Activated naive CD4-positive, alpha-beta T cell treated with anti-CD3 and anti-CD28 coated beads, Interleukin-2, amount 50 U/mL, for 16 hours (primary cell): ENCODE measurements at regions not wholly inside any gene's neighbourhood (a gene's known extent, or its start where the extent isn't known, plus 50 kb on each side); places are given as distances from the start of the nearest gene placed in this dataset.

ENCODE experiments used
- DNase-seq: peaks from one replicate; pipeline ENCODE4 v3.0.0-alpha.2; 2020

DNA sequence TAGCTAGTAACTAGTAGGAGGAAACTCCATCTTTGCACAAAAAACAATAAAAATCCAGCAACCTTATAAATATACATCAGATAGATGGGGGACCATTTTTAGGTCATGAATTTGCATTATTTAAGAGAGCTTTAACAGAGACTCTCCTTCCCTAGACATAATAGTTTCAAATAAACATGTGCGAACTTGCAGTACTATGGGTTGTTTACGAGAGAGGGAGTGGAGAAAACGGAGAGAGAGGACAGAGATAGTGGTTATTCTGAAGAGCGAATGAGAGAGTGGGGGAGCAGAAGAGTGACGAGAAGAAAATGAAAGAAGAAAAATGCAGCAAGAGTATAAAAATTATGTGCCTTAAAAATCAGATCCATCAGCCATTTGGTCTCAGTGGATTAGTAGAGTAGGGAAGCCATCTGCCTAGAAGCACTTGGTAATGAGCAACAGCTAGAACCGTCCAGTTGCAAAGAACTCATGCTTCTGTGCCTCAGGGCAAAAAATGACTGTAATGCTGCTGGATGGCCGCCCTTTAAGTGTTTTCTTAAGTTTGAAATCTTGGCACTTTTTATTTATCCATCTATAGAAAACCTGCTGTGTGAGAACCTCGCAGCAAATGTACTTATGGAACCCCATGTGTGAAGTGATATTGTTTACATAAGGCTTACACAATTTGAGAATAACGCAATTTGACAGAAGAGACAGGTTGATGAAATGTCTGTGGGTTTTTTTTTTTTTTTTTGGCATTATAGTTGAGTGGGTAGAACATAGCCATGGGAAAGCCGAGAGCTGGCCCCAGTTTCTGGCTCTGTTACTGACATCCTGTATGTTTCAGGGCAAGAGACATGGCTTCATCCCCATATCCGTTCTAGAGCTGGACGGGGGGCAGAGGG is 95.6 kb upstream of the ZNF608 start:
- DNase-seq, result no peak

DNA sequence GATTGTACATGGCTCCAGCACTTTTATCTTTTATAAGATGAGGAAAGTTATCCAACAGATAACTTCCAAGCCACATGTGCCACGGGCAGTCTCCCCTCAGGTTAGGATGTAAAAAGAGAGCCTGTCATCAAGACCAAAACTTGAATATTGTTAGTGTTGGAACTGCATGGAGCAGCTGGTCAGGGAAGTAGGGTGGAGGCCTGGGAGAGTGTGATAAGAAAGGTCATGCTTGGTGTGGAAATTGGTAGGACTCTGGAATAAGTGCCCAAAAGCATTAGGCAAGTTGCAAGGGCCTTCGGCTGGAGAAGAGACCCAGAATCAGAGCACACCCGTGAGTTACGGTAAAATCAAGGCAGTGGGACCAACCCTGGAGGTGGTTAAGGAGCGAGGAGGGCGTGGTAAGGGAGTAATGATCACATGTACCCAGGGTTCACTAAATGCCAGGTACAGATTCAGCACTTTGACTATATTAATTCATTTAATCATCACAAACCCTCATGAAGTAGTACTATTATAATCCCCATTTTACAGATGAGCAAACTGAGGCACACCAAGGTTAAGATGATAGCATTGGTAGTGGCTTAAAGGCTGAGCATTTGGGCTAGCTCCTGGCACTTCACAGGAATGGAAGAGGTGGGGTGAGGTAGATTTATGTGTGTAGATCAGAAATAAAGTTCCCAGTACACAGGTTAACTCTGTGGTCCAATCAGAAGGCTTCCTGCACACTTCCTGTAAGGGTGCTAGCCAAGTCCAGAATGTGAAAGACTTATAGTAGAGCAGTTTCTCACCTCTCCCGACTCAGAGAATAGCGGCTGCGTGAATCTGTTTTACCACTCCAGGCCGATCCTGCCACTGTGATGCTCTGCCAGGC is 96.5 kb upstream of the ZNF608 start:
- no peak for DNase-seq

DNA sequence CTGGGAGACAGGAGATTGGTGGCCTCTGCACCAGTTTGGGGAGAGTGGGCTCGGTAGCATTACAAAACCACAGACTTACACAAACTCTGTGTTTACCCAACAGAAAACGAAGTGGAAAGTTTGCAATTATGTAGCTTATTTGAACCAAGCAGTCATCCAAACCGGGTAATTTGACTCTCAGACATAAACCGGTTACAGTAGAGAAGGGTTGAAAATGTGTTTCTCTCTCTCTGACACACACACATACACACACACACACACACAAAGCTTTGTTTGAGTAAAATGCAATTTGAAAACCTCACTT is 97.1 kb upstream of the ZNF608 start:
- no peak for DNase-seq

DNA sequence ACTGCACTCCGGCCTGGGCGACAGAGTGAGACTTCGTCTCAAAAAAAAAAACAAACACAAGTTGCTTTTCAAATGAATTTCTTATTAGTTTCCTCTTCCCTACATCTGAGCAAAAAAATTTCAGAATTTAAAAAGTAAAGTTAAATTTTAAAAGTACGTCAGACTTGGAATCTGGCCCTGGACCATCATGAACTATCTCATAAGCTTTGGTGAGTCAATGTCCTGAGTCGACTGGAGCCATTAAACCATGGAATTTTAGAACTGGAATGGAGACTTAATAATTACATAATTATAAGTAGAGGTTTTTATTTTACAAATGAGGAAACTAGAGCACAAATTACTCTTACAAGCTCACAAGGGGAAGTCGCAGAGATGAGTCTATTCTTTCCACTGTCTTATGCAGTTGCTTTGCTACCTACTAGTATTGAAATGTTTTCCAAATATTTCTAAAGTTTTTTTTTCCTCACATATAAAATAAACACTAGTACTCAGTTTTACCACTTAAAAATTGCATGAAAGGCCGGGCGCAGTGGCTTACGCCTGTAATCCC is 98.0 kb upstream of the ZNF608 start:
- no peak for DNase-seq

DNA sequence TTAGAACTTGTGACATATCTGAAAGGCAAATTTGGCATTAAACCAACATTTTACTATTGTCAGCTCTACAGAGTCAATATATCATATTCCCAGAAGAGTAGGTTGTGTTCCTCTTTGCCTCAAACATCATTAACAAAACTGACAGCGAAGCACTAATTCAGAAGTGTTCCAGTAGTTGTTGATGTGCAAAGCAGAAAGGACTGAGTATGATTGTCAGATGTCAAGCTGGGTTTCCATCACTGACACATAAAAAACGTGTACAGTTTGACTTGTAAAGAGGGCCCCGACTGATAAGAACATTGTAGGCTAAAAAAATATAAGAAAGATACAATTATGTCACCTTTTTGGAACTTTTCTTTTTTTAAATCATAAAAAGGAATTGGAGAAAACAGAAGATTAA is 101.5 kb upstream of the ZNF608 start:
- no peak for DNase-seq

DNA sequence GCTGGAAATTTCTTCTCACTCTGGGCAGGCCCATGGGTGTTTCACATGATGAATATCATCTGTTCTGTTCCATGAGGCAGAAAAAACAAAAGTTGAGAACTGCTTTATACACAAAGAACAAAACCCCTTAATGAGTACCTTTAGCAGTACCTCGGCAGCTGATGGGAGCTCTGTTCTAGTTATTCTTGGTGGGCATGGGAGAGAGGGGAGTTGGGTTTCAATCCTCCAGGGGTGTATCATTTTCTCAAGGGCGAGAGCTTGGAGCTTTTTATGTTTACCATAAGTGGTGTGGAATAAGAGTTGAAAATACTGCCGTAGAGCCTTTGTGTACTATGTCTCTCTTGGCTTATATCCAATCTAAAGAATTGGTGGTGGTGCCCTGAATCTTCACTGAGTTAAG is 103.3 kb upstream of the ZNF608 start:
- DNase-seq, result no peak

DNA sequence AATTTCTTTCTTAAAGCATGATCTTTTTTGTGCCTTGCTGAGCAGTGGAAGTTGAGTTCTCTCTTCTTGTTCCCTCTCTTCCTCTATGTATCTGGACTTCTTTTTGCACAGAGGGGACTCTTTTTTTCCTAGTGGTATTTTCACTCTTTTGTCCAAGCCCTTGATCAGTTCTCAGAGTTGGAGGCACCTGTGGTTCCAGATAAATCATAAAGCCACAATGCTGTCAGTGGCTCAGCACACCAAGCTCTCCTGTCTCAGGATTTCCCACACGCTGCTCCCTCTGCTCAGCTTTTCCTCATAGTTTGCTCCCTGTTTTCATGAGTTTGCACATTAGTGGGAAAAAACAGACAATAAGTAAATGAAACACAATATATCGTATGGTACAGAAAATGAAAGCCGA is 110.3 kb upstream of the ZNF608 start:
- no peak for DNase-seq

DNA sequence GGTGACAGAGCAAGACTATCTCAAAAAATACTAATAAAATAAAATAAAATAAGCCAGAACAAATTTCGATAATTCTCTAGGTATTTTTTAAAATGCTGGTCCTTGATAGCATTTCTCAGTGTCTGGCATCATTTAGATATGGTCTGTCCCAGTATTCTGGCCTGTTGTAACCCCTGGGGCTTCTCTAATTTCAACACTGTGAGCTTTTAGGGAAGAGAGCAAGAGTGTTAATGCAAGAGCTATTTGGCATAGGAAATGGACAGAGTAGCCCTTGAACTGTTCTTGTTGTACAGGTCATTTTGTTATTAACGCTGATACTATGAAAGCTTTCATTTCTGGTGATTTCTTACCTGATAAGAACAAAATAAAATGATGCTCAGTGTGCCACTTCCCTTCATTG is 112.2 kb upstream of the ZNF608 start:
- DNase-seq, result no peak

DNA sequence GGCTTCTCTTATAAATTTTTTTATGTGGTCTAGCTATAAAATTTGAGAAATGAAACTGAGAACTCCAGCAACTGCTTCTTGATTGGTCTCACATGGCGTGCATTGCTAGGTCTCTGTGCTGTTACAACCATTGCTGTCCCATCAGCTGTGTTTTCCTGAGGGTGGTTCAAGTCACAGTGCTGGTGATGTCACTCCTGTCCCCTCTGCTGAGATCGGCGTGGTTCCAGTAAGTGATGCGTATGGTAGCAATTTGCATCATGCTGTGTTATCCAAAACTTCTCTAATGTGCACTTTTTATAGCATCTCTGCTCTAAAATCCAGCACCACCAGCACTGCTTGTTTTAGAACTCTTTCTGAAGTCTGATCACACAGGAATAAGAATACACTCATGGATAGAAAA is 112.6 kb upstream of the ZNF608 start:
- no peak for DNase-seq

DNA sequence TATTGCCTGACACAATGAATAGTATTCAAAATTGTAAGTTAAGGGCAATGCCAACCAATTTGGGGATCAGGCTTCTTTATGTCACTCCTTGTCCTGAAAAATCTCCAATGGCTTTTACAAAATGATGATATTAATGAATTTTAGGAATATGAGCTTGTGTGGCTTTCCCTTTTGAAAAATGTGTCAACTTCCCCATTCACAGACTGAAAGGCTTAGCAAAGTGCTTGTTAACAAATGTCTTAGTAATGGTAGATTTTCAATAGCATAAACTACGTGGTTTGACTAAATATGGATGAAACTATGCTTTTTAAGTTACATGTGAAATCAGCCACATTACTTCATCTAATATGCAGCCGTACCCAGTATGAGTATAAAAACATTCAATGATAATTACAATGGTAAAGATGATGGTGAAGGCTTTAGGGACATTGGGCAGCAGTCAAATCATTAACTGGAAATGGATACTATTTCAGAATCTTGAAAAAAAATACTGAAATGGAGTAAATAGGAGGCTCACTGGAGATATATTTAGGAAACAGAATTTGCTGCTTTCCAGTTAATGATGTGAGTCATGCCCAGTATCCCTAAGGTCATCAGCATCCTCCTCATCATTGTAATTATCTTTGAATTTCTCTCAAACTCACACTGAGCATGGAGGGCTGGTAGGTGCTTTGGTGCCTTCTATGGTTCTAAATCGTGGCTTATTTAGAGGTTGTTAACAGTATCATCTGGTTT is 113.3 kb upstream of the ZNF608 start:
- DNase-seq, result no peak

DNA sequence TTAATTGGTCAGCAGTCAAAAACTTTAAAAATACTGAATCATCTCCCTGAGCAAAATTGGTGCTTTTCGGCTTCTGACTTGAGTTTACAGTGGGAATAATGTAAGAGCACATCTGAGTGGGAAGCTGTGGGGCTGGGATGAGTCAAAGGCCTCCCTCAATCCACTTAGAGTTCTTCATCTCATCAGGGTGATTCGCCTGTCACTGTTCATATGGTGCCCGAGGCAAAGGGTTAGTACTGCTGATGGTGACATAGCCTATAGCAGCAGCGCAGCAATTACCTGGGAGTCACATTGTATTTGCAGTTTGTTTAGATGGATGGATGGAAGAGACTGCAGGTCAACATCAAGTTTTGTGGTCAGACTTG is 113.8 kb upstream of the ZNF608 start:
- DNase-seq, result no peak

DNA sequence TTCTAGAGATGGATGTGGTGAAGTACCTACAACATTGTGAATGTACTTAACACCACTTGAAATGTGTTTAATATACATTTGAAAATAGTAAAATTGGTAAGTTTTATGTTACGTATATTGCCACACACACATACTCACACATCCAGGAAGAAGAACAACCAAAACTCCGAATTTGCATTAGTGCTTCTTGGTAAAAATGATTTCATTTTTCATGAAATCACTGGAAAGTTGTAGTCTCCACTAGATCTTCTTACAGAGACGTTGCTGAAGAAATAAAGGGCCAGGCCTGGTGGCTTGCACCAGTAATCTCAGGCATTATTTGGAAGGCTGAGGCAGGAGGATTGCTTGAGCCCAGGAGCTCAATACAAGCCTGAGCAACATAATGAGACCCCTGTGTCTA is 118.6 kb upstream of the ZNF608 start:
- no peak for DNase-seq

DNA sequence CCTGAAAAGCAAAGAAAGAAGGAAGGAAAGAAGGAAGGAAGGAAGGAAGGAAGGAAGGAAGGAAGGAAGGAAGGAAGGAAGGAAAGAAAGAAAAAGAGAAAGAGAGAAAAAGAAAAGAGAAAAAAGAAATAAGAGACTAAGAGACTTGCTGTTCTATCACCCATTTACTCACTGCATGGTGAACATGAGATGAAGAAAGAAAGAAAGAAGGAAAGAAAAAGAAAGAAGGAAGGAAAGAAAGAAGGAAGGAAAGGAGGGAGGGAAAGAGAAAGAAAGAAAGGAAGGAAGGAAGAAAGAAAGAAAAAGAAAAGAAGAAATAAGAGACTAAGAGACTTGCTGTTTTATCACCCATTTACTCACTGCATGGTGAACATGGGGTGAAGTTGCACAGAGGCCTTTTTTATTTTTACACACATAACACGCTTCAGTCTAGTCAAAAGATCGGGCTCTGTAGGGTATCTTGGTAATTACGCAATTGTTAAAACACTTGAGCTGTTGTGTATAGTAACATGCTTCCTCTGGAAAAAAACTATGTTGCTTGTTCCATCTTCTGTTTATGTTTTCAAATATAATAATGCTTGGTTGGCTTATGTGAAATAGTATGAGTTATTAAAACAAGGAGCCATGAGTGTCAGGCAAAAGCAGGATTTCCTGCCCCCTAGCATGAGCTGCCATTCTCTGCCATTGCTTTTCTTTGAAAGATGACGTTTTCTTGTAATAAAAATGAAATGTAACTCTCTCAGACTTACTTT is 119.3 kb upstream of the ZNF608 start:
- no peak for DNase-seq

DNA sequence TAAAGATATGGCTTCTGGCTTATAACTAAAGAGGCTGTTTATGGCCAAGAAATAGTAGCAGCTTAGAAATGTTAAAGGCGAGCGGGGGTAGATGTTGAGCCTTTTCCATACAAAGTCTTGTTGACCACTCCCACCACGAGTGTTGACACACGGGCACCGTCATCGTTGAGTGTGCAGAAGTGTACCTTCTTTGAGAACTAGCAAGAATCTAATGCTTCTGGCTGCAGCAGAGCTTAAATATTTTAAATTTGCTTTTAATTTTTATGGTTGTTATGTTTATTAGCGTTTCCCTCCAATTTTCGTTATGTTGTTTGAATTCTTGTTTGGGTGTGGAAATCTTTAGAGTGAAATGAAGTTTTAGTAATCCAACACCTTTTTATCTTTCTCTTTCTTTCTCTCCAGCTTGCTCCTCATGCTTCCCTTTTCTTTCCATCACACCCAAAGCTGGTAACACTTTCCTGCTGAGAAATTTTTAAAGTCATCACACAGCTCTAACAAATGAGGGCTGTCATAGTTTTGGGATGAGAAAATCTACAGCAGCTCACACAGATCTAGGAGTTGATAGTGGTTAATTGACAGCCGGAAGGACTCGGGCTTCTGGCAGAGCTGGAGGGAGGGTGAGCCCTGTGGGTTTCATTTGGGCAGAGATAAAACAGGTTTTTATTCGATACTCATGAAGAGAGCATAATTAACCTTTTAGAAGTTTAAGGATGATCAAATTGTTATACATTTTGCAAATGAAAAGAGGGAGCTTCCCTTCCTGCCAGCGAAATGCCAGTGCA is 120.1 kb upstream of the ZNF608 start:
- DNase-seq, result no peak

DNA sequence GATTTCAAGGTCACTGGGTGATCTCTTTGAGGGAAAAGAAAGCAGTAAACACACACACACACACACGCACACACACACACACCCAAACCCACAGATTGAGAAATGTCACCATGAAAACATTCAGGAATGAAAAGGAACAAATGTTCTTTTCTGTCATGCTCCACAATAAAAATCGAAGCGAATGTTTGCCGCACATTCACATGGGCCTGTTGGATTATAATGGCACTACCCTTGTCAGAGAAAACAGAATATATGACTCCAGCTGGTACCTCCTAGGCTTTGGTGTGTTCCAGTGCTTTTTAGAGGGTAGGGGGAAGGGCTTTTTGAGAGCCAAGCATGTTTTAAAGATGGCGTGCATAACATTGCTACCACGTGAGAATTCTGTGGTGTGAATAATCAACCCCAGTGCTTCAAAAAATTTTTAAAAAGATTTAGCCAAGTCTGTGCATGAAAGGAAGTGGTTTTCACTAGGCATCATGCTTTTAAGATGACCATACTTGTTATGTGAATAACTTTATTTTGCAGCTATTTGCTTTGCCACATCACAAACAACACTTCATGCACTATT is 120.8 kb upstream of the ZNF608 start:
- no peak for DNase-seq

DNA sequence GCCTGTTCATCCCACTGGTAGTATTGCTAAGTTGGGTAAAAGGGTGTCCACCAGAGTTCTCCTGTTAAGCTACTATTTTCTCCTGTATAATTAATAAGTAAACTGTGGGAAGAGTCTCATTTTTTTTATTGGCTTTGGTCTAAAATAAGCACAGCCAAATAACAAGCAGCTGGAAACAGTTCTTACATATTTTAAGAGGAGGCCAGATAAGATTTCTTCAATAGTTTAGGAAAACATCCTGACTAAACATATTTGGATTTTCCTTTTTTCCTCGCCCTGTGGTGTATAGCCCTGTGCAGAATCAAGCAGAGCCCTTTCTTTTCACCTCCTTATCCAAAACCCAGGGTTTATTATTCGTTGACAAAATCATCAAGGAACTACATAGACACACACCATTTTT is 122.2 kb upstream of the ZNF608 start:
- no peak for DNase-seq

DNA sequence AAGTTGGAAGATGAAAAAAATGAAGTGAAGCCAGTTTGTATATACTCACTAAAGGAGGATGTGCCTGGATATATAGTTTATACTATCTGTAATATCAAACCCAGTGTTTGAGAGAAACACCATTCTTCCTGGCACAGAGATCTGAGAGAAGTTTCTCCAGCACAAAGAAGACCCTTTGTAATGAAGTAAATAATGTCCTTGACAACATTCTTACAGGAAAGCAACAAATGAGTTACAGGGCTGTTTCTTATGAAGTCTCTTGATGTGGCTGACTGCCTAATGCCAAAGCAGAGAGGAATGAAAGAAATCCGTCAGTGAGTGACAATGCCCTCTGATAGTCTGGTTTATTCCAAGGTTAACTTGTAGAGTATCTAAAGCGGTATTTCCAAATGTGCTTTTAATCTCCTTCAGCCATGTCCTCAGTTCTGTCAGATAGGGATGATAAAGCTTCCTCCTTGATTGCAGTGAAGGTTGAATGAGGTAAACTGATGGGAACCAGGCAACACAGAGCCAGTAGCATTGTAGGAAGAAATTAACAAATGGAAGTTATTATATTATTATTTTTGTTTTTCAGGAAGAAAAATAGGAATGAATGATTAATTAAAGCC is 123.1 kb upstream of the ZNF608 start:
- no peak for DNase-seq

DNA sequence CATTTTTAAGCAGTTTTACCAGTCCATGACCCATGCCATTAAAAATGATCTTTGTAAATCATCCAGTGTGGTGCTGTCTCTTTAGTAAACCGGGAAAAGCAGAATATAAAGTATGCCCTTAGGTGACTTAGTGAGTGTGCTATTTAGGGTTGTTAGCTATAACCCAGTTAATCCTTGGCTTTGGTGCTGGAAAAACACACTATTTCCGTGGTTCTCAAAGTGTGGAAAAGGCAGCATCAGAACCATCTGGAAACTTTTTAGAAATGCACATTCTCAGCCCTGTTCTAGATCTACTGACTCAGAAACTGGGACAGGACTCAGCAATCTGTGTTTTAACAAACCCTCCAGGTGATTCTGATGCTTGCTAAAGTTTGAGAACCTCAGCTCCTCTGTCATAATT is 123.6 kb upstream of the ZNF608 start:
- no peak for DNase-seq

DNA sequence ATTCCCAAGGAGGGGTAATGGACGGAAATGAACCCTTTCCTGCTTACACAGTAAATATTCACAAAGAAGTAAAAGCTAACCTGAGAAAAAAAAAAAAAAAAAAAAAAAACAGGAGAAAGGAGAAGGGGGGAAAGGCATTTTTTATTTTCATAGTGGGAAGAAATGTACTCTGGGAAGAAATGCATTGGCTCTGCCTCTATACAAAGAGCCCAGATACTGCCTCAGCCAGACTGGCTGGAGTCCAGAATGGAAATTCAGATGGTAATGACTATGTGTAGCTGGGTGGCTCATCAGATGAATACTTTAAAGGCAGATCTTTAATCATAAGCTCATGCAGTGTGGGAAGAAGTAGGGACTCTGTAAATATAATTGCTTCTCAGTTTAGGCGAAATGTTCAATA is 124.9 kb upstream of the ZNF608 start:
- no peak for DNase-seq

DNA sequence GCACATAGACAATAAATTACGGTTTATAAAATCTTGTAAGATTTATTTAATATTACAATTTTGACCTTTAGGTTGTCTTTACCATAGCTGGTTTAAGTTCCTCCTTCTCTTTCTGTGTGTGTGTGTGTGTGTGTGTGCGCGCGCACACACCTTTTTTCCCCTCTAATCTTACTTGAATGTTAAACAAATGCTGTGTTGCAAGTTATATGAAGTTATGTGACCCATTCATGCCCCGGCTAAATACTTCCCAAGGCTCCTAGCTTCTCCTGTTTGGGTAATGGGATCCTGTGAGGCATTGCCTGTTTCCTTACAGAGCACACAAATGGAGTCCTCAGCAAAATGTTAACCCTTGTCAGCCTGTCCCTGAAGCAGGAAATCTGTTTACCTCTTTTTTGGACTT is 125.6 kb upstream of the ZNF608 start:
- DNase-seq, result no peak

DNA sequence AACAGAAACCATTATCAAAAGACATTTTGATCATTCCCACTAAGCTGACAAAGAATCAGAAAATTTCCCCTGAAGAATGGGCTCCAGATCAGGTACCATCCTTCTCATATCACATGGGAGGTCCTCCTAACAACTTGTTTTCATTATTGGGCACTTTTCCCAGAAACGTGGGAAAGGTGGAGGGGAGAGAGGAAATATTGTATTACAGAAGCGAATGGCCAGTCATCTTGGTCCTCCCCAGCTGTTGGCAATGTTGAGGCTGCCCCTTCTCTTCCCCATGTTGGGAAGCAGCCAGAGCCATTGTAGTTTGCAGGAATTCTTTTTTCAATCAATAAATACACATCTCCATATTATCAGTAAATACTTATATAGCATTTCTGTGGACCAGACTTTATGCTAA is 126.2 kb upstream of the ZNF608 start:
- DNase-seq, result no peak
